Fibroblast of skin of scalp (primary cell): ENCODE measurements at regions not wholly inside any gene's neighbourhood (a gene's known extent, or its start where the extent isn't known, plus 50 kb on each side); places are given as distances from the start of the nearest gene placed in this dataset.
"Not testable (repeated sequence)": the region's sequence is repeated elsewhere in the genome, so short reads cannot be mapped to it uniquely, and the experiment has no call there.

Source experiments
- DNase-seq: peaks from one replicate; pipeline ENCODE4 v3.0.0-alpha.2; 2013

- DNase-seq, result no peak
Observed at GRCh38 chr1:29783508-29784275, 547.4 kb downstream of the PTPRU start.

GRCh38 chr1:29782846-29783507 is 546.7 kb downstream of the PTPRU start:
- no peak for DNase-seq

- no peak for DNase-seq
Observed at GRCh38 chr1:29779146-29779545, 542.8 kb downstream of the PTPRU start.

DNA sequence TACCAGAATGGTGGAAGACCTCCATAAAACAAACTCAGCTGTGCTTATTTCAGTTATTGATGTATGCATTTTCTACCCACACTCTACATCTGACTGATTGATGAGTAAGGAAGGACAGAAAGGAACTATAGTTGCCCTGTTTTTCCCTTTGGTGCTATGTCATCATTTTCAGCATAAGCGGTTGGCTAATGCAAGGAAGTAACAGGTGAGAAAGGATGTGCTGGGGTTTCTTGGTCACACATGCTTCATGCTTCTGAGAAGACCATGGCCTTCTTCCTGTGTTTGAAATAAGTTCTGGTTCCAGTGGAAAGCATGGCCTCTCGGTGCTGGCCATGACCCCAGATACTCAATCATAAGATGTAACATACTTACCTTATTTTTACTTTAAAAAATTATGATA is 541.2 kb downstream of the PTPRU start:
- no peak for DNase-seq

- DNase-seq, result no peak
Observed at GRCh38 chr1:29774355-29774754, 538.0 kb downstream of the PTPRU start.

GRCh38 chr1:29772584-29773100 is 536.3 kb downstream of the PTPRU start:
- DNase-seq, result no peak

DNA sequence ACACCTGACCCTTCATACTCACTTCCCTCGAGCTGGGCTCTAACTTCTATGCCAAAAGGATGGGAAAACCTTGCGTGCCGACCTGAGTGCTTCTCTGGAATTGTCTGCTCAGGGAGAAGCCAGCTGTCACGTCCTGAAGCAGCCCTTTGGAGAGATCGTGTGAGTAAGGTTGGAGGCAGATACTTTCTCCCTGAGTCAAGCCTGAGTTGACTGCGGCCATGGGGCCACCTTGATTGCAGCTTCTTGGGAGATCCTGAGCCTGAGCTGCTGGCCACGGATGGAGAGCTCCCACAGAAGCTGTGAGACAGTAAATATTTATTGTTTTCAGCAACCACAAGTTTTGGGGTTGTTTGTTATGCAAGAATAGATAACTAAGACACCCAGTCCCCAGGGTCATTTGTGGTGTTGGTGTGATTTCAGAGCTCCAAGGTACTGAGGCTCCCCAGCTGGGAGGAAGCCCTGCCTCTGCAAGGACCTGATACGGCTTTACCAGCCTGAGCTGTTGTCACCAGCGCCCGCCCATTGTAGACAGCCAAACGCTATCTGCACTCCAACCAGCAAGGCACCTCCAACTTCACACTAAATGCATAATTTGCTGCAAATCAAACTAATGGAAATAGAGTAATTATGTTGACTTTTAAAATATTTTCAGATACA is 531.6 kb downstream of the PTPRU start:
- DNase-seq, result no peak

- DNase-seq, result no peak
Observed at GRCh38 chr1:29767088-29767685, 530.9 kb downstream of the PTPRU start.

DNA sequence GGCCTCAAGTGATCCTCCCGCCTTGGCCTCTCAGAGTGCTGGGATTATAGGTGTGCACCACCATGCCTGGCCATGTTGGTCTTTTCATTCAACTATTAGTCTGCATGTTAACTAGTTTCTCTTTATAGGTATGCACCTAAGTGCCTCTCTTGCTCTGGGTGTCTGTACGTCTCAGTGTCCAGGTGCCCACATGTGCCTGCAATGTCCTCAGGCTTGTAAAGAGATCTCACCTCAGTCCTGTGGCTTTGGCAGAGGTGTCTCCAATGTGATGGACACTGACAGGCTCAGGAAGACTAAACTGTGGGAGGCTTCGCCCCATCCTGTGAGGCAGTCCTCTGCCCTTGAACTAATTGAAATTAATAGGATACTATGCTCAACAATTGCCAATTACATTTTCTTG is 526.3 kb downstream of the PTPRU start:
- no peak for DNase-seq

GRCh38 chr1:29761159-29761928 is 525.0 kb downstream of the PTPRU start:
- DNase-seq, result no peak

- no peak for DNase-seq
Observed at GRCh38 chr1:29760067-29760564, 523.8 kb downstream of the PTPRU start.

- no peak for DNase-seq
Observed at GRCh38 chr1:29758781-29759499, 522.6 kb downstream of the PTPRU start.

DNA sequence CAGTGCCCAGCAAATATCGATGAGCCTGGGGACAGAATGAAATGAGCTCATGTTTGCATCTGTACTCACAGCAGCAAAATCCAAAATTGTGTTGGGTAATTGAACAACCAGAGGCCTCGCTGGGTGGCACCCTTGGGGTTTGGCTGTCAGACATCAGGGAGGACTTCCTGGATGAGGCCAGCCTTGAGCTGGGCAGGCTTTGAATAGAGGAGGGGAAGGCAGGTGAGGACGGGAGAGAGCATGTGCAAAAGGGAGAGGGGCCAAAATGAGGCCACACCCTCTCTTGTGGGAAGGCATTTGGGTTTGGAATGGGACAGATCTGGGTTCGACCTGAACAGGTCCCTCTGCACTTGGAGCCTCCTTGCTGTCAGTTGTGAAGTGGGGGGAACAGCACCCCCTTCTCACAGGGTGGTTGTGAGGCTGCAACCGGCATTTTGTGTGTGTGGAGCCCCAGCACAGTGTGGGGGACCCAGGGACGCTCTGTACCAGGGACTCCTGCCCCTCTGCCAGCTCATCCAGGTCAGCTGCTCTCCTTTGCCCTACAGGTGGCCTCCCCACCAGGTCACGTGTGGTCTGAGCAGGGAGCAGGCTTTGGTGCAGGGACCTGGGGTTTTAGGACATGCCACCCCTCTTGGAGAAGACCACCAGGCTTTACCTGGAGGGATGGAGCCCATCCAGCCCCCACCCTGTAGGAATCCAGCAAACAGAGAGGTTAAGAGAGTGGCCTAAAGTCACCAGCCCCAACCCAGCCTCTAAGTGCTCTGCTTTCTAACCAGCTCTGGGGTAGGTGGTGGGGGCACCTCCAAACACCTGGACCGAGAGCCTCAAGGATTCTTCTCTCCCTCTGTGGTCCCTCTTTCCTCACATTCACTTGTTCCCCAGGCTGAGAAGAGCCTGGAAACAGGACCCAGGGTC is 521.8 kb downstream of the PTPRU start:
- DNase-seq, result no peak

GRCh38 chr1:29756901-29757725 is 520.8 kb downstream of the PTPRU start:
- DNase-seq, result no peak

- no peak for DNase-seq
Observed at GRCh38 chr1:29756498-29756897, 520.2 kb downstream of the PTPRU start.

DNA sequence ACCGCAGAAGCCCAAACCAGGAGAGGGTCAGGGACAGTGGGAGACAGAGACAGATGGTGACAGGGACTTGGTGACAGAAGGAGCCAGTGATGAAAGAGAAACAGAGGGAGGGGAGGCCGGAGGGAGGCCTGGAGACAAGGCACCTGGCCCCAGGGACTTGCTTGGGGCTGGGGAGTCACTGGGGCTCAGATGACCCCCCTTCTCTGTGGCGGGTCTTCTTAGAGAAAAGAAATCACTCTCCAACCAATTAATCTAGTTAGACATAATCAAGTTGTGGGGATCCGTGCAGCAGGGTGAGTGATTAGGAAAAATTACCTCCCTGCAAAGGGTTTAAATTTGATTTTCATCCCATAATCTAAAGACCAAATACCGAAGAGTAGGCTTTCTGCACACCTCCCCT is 519.8 kb downstream of the PTPRU start:
- DNase-seq, result no peak

DNA sequence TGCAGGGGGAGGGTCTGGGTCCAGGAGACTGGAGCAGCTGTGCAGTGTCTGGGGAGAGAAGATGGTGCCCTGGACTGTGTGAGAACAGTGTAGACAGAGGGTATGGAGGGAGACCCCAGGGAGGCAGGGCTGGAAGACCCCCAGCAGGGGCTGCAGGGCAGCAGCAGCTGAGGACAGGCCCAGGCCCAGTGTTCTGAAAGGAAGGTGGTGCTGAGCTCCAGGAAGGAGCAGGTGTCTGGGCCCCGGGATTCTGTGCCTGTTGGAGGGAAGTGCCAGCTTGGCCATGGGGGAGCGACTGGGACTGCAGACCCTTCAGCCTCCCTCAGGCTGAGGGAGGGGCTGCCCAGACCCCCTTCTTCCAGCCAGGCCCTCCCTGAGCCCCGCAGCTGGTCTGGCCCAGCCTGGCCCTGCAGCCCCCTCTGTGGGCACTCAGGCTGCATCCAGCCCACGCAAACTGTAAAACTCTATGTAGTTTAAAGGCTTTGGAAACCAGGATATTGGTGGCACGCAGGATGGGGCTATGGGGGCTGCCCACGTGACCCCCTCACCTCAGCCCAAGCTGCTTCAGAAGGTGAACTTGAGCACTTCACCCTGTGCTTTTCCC is 519.2 kb downstream of the PTPRU start:
- DNase-seq, result not testable (repeated sequence)

DNA sequence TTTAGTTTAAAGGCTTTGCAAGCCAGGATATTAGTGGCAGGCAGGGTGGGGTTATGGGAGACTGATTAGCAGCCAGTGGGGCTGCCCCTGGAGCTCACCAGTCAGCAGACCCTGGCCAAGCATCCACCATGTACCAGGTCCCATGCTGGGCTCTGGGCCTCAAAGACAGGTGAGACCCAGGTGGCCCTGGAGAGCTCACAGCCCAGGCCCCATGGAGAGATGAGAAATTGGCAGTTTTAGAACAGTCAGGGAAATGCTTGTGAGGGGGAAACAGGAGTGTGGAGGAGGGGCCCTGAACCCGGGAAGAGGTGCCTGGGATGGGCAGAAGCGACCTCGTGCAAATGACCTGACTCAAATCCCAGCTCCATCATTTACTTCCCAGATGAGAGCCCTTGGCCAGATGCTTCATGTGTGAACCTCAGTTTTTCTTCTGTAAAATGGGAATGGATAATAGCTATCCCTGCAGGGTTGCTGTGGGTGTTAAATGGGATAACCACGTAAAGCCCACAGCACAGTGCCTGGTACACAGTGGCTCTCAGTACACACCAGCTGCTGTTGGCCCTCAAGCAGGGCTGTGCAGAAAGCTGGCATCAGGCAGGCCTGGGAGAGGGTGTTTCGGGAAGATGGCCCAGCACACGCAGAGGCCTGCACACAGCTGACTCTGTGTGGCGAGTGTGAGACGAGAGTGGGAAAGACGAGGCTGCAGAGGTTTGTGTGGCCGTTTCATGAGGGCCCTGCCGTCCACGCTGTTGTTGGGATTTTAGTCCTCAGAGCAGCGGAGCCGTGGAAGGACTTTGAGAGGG is 518.5 kb downstream of the PTPRU start:
- no peak for DNase-seq
